C4-2B (cell line): ENCODE measurements at regions not wholly inside any gene's neighbourhood (a gene's known extent, or its start where the extent isn't known, plus 50 kb on each side); places are given as distances from the start of the nearest gene placed in this dataset.

ENCODE experiments used
- CTCF ChIP-seq: fragments of 450-650 bp; conservative IDR thresholded peaks from 2 replicates; pipeline ENCODE4 v1.5.1; 2017; ENCODE audit warnings: mild to moderate bottlenecking
- ZFX ChIP-seq: fragments of 450-650 bp; IDR thresholded peaks from 2 replicates; pipeline ENCODE4 v1.6.1; 2017

- no peak for TF ChIP-seq CTCF
- no peak for TF ChIP-seq ZFX
Observed at GRCh38 chr1:55569417-55569816, 354.3 kb upstream of the USP24 start.
